Vagina (tissue), 2 donors: ENCODE measurements at regions not wholly inside any gene's neighbourhood (a gene's known extent, or its start where the extent isn't known, plus 50 kb on each side); places are given as distances from the start of the nearest gene placed in this dataset.

Source experiments
- DNase-seq, 2 donors: peaks; one replicate each; pipeline ENCODE4 v3.0.0-alpha.2; 2017; ENCODE audit errors: extremely low spot score in 2 of 2
- H3K27ac ChIP-seq: fragments of 200-600 bp; sonication (generic); one replicate; pipeline ENCODE4 v1.5.1; 2019
- H3K27me3 ChIP-seq: fragments of 200-600 bp; sonication (generic); one replicate; pipeline ENCODE4 v1.5.1; 2019
- H3K36me3 ChIP-seq, 2 donors: fragments of 200-600 bp; sonication (generic); one replicate each; pipeline ENCODE4 v1.5.1; 2017 to 2019
- H3K4me1 ChIP-seq: fragments of 200-600 bp; sonication (generic); one replicate; pipeline ENCODE4 v1.5.1; 2019
- H3K4me3 ChIP-seq, 2 donors: fragments of 200-600 bp; sonication (generic); 1 replicate in 1 of 2; 2 replicates in 1 of 2; pipeline ENCODE4 v1.5.1; 2016 to 2019
- H3K9me3 ChIP-seq: fragments of 200-600 bp; sonication (generic); one replicate; pipeline ENCODE4 v1.5.1; 2019
- CTCF ChIP-seq, 3 experiments: fragments of 450-650 bp in 2 of 3; fragments of 200-600 bp in 1 of 3; sonication (generic) in 1 of 3; IDR thresholded peaks; one replicate each; pipeline ENCODE4 v1.5.1; 2017 to 2019; ENCODE audit warnings: antibody characterized with exemption in 3 of 3, mild to moderate bottlenecking in 2 of 3, moderate library complexity in 2 of 3
- POLR2A ChIP-seq, 2 donors: fragments of 450-650 bp; IDR thresholded peaks; one replicate each; pipeline ENCODE4 v1.6.1; 2017; ENCODE audit warnings: antibody characterized with exemption in 2 of 2, mild to moderate bottlenecking in 2 of 2, moderate library complexity in 2 of 2
- POLR2AphosphoS5 ChIP-seq, 2 donors: sonication (generic); formaldehyde crosslinking; IDR thresholded peaks; one replicate each; pipeline ENCODE4 v1.9.0; 2017; ENCODE audit warnings: antibody characterized with exemption in 2 of 2, mild to moderate bottlenecking in 2 of 2, low read depth in 1 of 2; ENCODE audit not compliant: insufficient read depth in 1 of 2
- intact Hi-C: fragments of 100-400 bp; cut with DNase I; formaldehyde crosslinking; loops from one replicate; pipeline ENCODE4 v1.15.1; 2023

- Histone ChIP-seq H3K4me1 (no peaks in the 10 kb centered on the region), H3K27ac (no peak overlapping the region), H3K9me3 (peaks cover 4% of the 10 kb centered on the region), H3K27me3 (no peaks in the 10 kb centered on the region), H3K36me3 (no peaks in the 10 kb centered on the region), H3K4me3 (no peak overlapping the region)
- no peak for DNase-seq
- intact Hi-C loops, result no loop called here
- TF ChIP-seq POLR2AphosphoS5 (IDR thresholded peaks at IDR 0.05; ENCODE audit: insufficient read depth in 1 of 2, low read depth in 1 of 2) (no peak), CTCF (IDR thresholded peaks at IDR 0.05) (no peak), POLR2A (IDR thresholded peaks at IDR 0.05) (no peak)
Observed at GRCh38 chr4:13268703-13269102, 215.4 kb downstream of the RAB28 start.

- Histone ChIP-seq H3K36me3 (no peaks in the 10 kb centered on the region), H3K27ac (no peak overlapping the region), H3K27me3 (no peaks in the 10 kb centered on the region), H3K4me1 (no peaks in the 10 kb centered on the region), H3K4me3 (no peak overlapping the region), H3K9me3 (peaks cover 4% of the 10 kb centered on the region)
- intact Hi-C loops, result no loop called here
- no peak for DNase-seq
- TF ChIP-seq CTCF (IDR thresholded peaks at IDR 0.05) (no peak), POLR2AphosphoS5 (IDR thresholded peaks at IDR 0.05; ENCODE audit: insufficient read depth in 1 of 2, low read depth in 1 of 2) (no peak), POLR2A (IDR thresholded peaks at IDR 0.05) (no peak)
Observed at GRCh38 chr4:13268165-13268564, 216.0 kb downstream of the RAB28 start.

- no peaks in the 10 kb centered on the region for H3K36me3 ChIP-seq
- DNase-seq, result no peak
- intact Hi-C loops, result no loop called here
- H3K27ac ChIP-seq, result no peak overlapping the region
- no peak overlapping the region for H3K4me3 ChIP-seq
- H3K27me3 ChIP-seq, result no peaks in the 10 kb centered on the region
- H3K9me3 ChIP-seq, result peaks cover 4% of the 10 kb centered on the region
- H3K4me1 ChIP-seq, result no peaks in the 10 kb centered on the region
- no peak for TF ChIP-seq POLR2AphosphoS5 (IDR thresholded peaks at IDR 0.05; ENCODE audit: insufficient read depth in 1 of 2, low read depth in 1 of 2)
- TF ChIP-seq POLR2A (IDR thresholded peaks at IDR 0.05), result no peak
- no peak for TF ChIP-seq CTCF (IDR thresholded peaks at IDR 0.05)
Observed at GRCh38 chr4:13267091-13267490, 217.0 kb downstream of the RAB28 start.

DNA sequence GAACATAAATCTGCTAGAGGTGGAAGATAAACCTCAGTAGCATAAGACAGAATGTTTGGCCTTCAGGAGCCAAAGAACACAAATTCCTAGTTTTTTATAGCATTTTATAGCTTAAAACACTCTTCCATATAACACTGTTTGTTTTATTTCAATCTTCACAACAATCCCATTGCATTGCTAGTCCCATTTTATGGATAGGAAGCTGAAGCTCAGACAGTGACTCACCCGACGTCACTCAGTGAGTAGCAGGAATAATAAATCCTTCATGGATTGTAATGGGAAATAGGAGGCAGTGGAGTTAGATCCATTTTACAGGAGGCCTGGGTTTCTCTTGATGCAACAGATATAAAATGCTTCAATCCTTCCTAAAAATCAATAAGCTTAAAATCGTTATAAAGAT is 217.5 kb downstream of the RAB28 start:
- H3K4me1 ChIP-seq, result no peaks in the 10 kb centered on the region
- intact Hi-C loops, result no loop called here

More for the DNA sequence above, 217.5 kb downstream of the RAB28 start:
- H3K4me3 ChIP-seq, result no peak overlapping the region
- no peak for DNase-seq
- no peaks in the 10 kb centered on the region for H3K36me3 ChIP-seq
- no peak overlapping the region for H3K27ac ChIP-seq
- peaks cover 2% of the 10 kb centered on the region for H3K9me3 ChIP-seq
- no peak for TF ChIP-seq CTCF (IDR thresholded peaks at IDR 0.05)
- TF ChIP-seq POLR2A (IDR thresholded peaks at IDR 0.05), result no peak
- no peak for TF ChIP-seq POLR2AphosphoS5 (IDR thresholded peaks at IDR 0.05; ENCODE audit: insufficient read depth in 1 of 2, low read depth in 1 of 2)
- no peaks in the 10 kb centered on the region for H3K27me3 ChIP-seq
